B cell (primary cell): ENCODE measurements at regions not wholly inside any gene's neighbourhood (a gene's known extent, or its start where the extent isn't known, plus 50 kb on each side); places are given as distances from the start of the nearest gene placed in this dataset.

ENCODE experiments used
- EZH2 ChIP-seq: IDR thresholded peaks from 2 replicates; pipeline ENCODE4 v1.6.1; 2012; ENCODE audit warnings: borderline replicate concordance, low read depth, mild to moderate bottlenecking, moderate library complexity, low read length; ENCODE audit not compliant: insufficient read depth, poor library complexity, severe bottlenecking
- TF ChIP-seq, protein P1 (sequence below): fragments of 200-600 bp; IDR thresholded peaks from one replicate; pipeline ENCODE4 v1.8.0; 2022; ENCODE audit warnings: antibody characterized with exemption, mild to moderate bottlenecking

- TF ChIP-seq, protein P1, sequence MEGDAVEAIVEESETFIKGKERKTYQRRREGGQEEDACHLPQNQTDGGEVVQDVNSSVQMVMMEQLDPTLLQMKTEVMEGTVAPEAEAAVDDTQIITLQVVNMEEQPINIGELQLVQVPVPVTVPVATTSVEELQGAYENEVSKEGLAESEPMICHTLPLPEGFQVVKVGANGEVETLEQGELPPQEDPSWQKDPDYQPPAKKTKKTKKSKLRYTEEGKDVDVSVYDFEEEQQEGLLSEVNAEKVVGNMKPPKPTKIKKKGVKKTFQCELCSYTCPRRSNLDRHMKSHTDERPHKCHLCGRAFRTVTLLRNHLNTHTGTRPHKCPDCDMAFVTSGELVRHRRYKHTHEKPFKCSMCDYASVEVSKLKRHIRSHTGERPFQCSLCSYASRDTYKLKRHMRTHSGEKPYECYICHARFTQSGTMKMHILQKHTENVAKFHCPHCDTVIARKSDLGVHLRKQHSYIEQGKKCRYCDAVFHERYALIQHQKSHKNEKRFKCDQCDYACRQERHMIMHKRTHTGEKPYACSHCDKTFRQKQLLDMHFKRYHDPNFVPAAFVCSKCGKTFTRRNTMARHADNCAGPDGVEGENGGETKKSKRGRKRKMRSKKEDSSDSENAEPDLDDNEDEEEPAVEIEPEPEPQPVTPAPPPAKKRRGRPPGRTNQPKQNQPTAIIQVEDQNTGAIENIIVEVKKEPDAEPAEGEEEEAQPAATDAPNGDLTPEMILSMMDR, result no peak
- TF ChIP-seq EZH2, result no peak
These were observed 51.6 kb upstream of the ZNF32 start for GRCh38 chr10:43700306-43700705.
